Mesenchymal stem cell (in vitro differentiated cells and primary cell): ENCODE measurements at regions not wholly inside any gene's neighbourhood (a gene's known extent, or its start where the extent isn't known, plus 50 kb on each side); places are given as distances from the start of the nearest gene placed in this dataset. TPM values are rescaled to one million over a fixed set of nuclear protein-coding genes. Genes with fewer than 3 reads are reported as not detected.

Experiments
- DNase-seq: peaks from one replicate; pipeline ENCODE4 v3.0.0-alpha.2; 2013
- H2AFZ ChIP-seq: one replicate; pipeline ENCODE4 v1.6.1; 2013; ENCODE audit warnings: low read depth, mild to moderate bottlenecking, control low read depth, inconsistent platforms, low read length, moderate library complexity
- H2AK5ac ChIP-seq: 2 replicates; pipeline ENCODE4 v1.6.1; 2013; ENCODE audit warnings: low read length, moderate library complexity, mild to moderate bottlenecking, inconsistent platforms; ENCODE audit not compliant: severe bottlenecking
- H2BK120ac ChIP-seq: one replicate; pipeline ENCODE4 v1.6.1; 2013; ENCODE audit warnings: low read depth, mild to moderate bottlenecking, inconsistent platforms, low read length, moderate library complexity
- H2BK12ac ChIP-seq, 2 experiments: one replicate each; pipeline ENCODE4 v1.6.1; 2013; ENCODE audit warnings: inconsistent platforms in 2 of 2, low read length in 2 of 2, mild to moderate bottlenecking in 2 of 2, moderate library complexity in 2 of 2, control low read depth in 1 of 2
- H2BK15ac ChIP-seq: one replicate; pipeline ENCODE4 v1.6.1; 2013; ENCODE audit warnings: mild to moderate bottlenecking, low read depth, inconsistent platforms; ENCODE audit not compliant: poor library complexity, severe bottlenecking
- H2BK5ac ChIP-seq: 2 replicates; pipeline ENCODE4 v1.6.1; 2013; ENCODE audit warnings: low read depth, mild to moderate bottlenecking, low read length, control low read depth, inconsistent platforms; ENCODE audit not compliant: poor library complexity, severe bottlenecking
- H3K14ac ChIP-seq, 2 experiments: one replicate each; pipeline ENCODE4 v1.6.1; 2013; ENCODE audit warnings: inconsistent platforms in 2 of 2, low read length in 2 of 2, control low read depth in 1 of 2, mild to moderate bottlenecking in 1 of 2, moderate library complexity in 1 of 2
- H3K18ac ChIP-seq, 2 experiments: one replicate each; pipeline ENCODE4 v1.6.1; 2013; ENCODE audit warnings: inconsistent platforms in 2 of 2, low read length in 2 of 2, control low read depth in 1 of 2, low read depth in 1 of 2, mild to moderate bottlenecking in 1 of 2
- H3K23ac ChIP-seq, 2 experiments: one replicate each; pipeline ENCODE4 v1.6.1; 2013; ENCODE audit warnings: inconsistent platforms in 2 of 2, low read length in 2 of 2, mild to moderate bottlenecking in 2 of 2, moderate library complexity in 2 of 2, control low read depth in 1 of 2
- H3K27ac ChIP-seq: 2 replicates; pipeline ENCODE4 v1.5.1; 2013; ENCODE audit warnings: mild to moderate bottlenecking, moderate library complexity, low read length, control low read depth, inconsistent platforms; ENCODE audit not compliant: poor library complexity, severe bottlenecking
- H3K27me3 ChIP-seq, 2 experiments: 2 replicates each; pipeline versions ENCODE4 v1.6.1 to v1.7.0; 2013; ENCODE audit warnings: low read length in 2 of 2, mild to moderate bottlenecking in 2 of 2, moderate library complexity in 2 of 2, control low read depth in 1 of 2, inconsistent platforms in 1 of 2; ENCODE audit not compliant: control insufficient read depth in 1 of 2, insufficient read depth in 1 of 2
- H3K36me3 ChIP-seq, 2 experiments: 2 replicates each; pipeline versions ENCODE4 v1.6.1 to v1.7.0; 2013; ENCODE audit warnings: low read length in 2 of 2, control low read depth in 1 of 2, inconsistent platforms in 1 of 2, low read depth in 1 of 2, mild to moderate bottlenecking in 1 of 2; ENCODE audit not compliant: insufficient read depth in 2 of 2, control insufficient read depth in 1 of 2
- H3K4ac ChIP-seq, 2 experiments: one replicate each; pipeline ENCODE4 v1.6.1; 2013; ENCODE audit warnings: inconsistent platforms in 2 of 2, low read length in 2 of 2, mild to moderate bottlenecking in 2 of 2, moderate library complexity in 2 of 2, control low read depth in 1 of 2, low read depth in 1 of 2
- H3K4me1 ChIP-seq: 2 replicates; pipeline ENCODE4 v1.6.1; 2013; ENCODE audit warnings: low read depth, low read length, control low read depth; ENCODE audit not compliant: control insufficient read depth, insufficient read depth
- H3K4me2 ChIP-seq: 2 replicates; pipeline ENCODE4 v1.6.1; 2013; ENCODE audit warnings: low read length, mild to moderate bottlenecking, inconsistent platforms; ENCODE audit not compliant: poor library complexity, severe bottlenecking
- H3K4me3 ChIP-seq, 2 experiments: 2 replicates each; pipeline versions ENCODE4 v1.5.1 to v1.7.0; 2013; ENCODE audit warnings: low read length in 2 of 2, mild to moderate bottlenecking in 2 of 2, control low read depth in 1 of 2, low read depth in 1 of 2; ENCODE audit not compliant: insufficient read depth in 1 of 2
- H3K79me1 ChIP-seq: replicated peaks from 2 replicates; pipeline ENCODE4 v1.6.1; 2013; ENCODE audit warnings: mild to moderate bottlenecking, control low read depth, low read length, inconsistent platforms; ENCODE audit not compliant: poor library complexity, severe bottlenecking
- H3K9ac ChIP-seq: 2 replicates; pipeline ENCODE4 v1.7.0; 2013; ENCODE audit warnings: mild to moderate bottlenecking, low read length, moderate library complexity
- H3K9me3 ChIP-seq: 2 replicates; pipeline ENCODE4 v1.7.0; 2013; ENCODE audit warnings: mild to moderate bottlenecking, low read length; ENCODE audit not compliant: control insufficient read depth
- H4K8ac ChIP-seq: one replicate; pipeline ENCODE4 v1.6.1; 2013; ENCODE audit warnings: inconsistent platforms, mild to moderate bottlenecking, low read length, moderate library complexity
- H4K91ac ChIP-seq: one replicate; pipeline ENCODE4 v1.6.1; 2013; ENCODE audit warnings: mild to moderate bottlenecking, low read length, inconsistent platforms
- WGBS: methylation state at CpG from one replicate; pipeline ENCODE4 v1.1.7; 2013; ENCODE audit warnings: mixed read lengths; 5-methylcytosine and 5-hydroxymethylcytosine counted together
- small RNA-seq: library from polyadenylated mRNA; stranded (forward); fragments of <200 nt; extraction: miRNeasy Mini kit (QIAGEN cat#:217004); gene quantifications from one replicate; pipeline ENCODE3, GENCODE V24; 2013; ENCODE audit warnings: low read depth

DNA sequence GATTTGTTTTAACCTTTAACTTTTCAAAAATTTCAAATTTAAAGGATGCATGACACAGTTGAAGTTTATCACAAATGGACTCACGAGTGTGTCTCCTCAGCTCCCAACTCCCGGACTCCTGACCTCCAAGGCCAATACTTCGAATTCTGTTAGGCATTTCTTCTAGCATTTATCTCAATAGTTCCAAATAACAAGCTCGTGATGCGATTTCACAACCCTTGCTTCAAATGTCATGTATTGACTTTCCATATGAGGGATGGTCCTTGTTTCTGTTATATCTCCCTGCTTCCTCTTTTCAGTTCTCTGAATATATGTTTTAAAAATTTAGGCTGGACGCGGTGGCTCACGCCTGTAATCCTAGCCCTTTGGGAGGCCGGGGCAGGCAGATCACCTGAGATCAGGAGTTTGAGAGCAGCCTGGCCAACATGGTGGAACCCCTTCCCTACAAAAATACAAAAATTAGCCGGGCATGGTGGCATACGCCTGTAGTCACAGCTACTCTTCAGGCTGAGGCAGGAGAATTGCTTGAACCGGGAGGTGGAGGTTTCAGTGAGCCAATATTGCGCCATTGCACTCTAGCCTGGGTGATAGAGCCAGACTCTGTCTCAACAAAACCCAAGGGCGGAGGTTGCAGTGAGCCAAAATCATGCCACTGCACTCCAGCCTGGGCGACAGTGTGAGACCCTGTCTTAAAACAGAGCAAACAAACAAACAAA, 52.0 kb upstream of the TINAGL1 start:
- no peak overlapping the region for H3K4me3 ChIP-seq
- no peak overlapping the region for H3K18ac ChIP-seq
- no peak overlapping the region for H4K91ac ChIP-seq
- no peaks in the 10 kb centered on the region for H3K36me3 ChIP-seq
- no peak overlapping the region for H3K27ac ChIP-seq
- no peak overlapping the region for H2AFZ ChIP-seq
- H3K23ac ChIP-seq, result no peak overlapping the region
- H3K4me2 ChIP-seq, result no peak overlapping the region
- peaks cover 7% of the 10 kb centered on the region for H3K9me3 ChIP-seq
- H3K4me1 ChIP-seq, result peaks cover 4% of the 10 kb centered on the region
- no peak overlapping the region for H2BK5ac ChIP-seq
- H2AK5ac ChIP-seq, result no peak overlapping the region
- 94% methylated on average over 13 of the region's 15 CpGs for WGBS
- H3K27me3 ChIP-seq, result peaks cover 5 to 39% of the 10 kb centered on the region in 2 experiments
- no peak overlapping the region for H3K14ac ChIP-seq
- H3K79me1 ChIP-seq, result no peaks in the 10 kb centered on the region
- no peak overlapping the region for H3K9ac ChIP-seq
- H4K8ac ChIP-seq, result no peak overlapping the region
- no peak for DNase-seq
- H2BK120ac ChIP-seq, result no peak overlapping the region
- H2BK12ac ChIP-seq, result no peak overlapping the region
- no peak overlapping the region for H2BK15ac ChIP-seq
- no peak overlapping the region for H3K4ac ChIP-seq

Small RNAs in the stretch of these regions (small RNA-seq; reads per million reads assigned to genes)
- gene RF00019 (not detected), gene RNU6-40P (not detected)
